Ishikawa (cell line): ENCODE measurements at regions not wholly inside any gene's neighbourhood (a gene's known extent, or its start where the extent isn't known, plus 50 kb on each side); places are given as distances from the start of the nearest gene placed in this dataset.

Experiments
- CREB1 ChIP-seq: IDR thresholded peaks from 2 replicates; pipeline ENCODE4 v1.6.1; 2012; ENCODE audit warnings: low read depth
- EGR1 ChIP-seq: IDR thresholded peaks from 2 replicates; pipeline ENCODE4 v1.6.1; 2012
- EP300 ChIP-seq: IDR thresholded peaks from 2 replicates; pipeline ENCODE4 v1.6.1; 2012; ENCODE audit warnings: borderline replicate concordance
- FOXM1 ChIP-seq: IDR thresholded peaks from 2 replicates; pipeline ENCODE4 v1.6.1; 2012; ENCODE audit warnings: low read depth, borderline replicate concordance
- MAX ChIP-seq: IDR thresholded peaks from 2 replicates; pipeline ENCODE4 v1.6.1; 2012
- NFIC ChIP-seq: IDR thresholded peaks from 2 replicates; pipeline ENCODE4 v1.6.1; 2012
- RAD21 ChIP-seq: IDR thresholded peaks from 2 replicates; pipeline ENCODE4 v1.6.1; 2012; ENCODE audit warnings: low read depth
- REST ChIP-seq: IDR thresholded peaks from 2 replicates; pipeline ENCODE4 v1.6.1; 2012; ENCODE audit warnings: low read depth, mild to moderate bottlenecking
- TAF1 ChIP-seq: IDR thresholded peaks from 2 replicates; pipeline ENCODE4 v1.6.1; 2012; ENCODE audit warnings: low read depth, mild to moderate bottlenecking
- TCF12 ChIP-seq: IDR thresholded peaks from 2 replicates; pipeline ENCODE4 v1.6.1; 2012; ENCODE audit warnings: low read depth
- TEAD4 ChIP-seq: IDR thresholded peaks from 2 replicates; pipeline ENCODE4 v1.6.1; 2012
- YY1 ChIP-seq: IDR thresholded peaks from 2 replicates; pipeline ENCODE4 v1.6.1; 2012; ENCODE audit warnings: low read depth
- ZBTB7A ChIP-seq: IDR thresholded peaks from 2 replicates; pipeline ENCODE4 v1.6.1; 2012; ENCODE audit warnings: low read depth

- no peak for TF ChIP-seq TEAD4
- TF ChIP-seq EGR1, result no peak
- no peak for TF ChIP-seq MAX
- TF ChIP-seq EP300, result no peak
- no peak for TF ChIP-seq REST
- TF ChIP-seq RAD21, result no peak
- TF ChIP-seq ZBTB7A, result no peak
- no peak for TF ChIP-seq NFIC
- no peak for TF ChIP-seq CREB1
- no peak for TF ChIP-seq TAF1
- TF ChIP-seq FOXM1, result no peak
- TF ChIP-seq YY1, result no peak
- no peak for TF ChIP-seq TCF12
These were observed 301.5 kb upstream of the CCNG1 start for GRCh38 chr5:163135849-163136248.
